HG02973 (cell line): ENCODE measurements at regions not wholly inside any gene's neighbourhood (a gene's known extent, or its start where the extent isn't known, plus 50 kb on each side); places are given as distances from the start of the nearest gene placed in this dataset.
"Not testable (repeated sequence)": the region's sequence is repeated elsewhere in the genome, so short reads cannot be mapped to it uniquely, and the experiment has no call there.

Experiments used
- ATAC-seq: cut with Tn5 transposase; IDR thresholded peaks from one replicate; pipeline ENCODE4 v1.9.1; 2021; ENCODE audit warnings: moderate library complexity; ENCODE audit not compliant: unreplicated experiment

- ATAC-seq = not testable (repeated sequence)
Observed at GRCh38 chr1:120282744-120283464, 106.6 kb upstream of the SEC22B start.

GRCh38 chr1:120278259-120278610, 101.9 kb upstream of the SEC22B start:
- ATAC-seq = not testable (repeated sequence)

- ATAC-seq = not testable (repeated sequence)
Observed at GRCh38 chr1:120277428-120278258, 101.3 kb upstream of the SEC22B start.

DNA sequence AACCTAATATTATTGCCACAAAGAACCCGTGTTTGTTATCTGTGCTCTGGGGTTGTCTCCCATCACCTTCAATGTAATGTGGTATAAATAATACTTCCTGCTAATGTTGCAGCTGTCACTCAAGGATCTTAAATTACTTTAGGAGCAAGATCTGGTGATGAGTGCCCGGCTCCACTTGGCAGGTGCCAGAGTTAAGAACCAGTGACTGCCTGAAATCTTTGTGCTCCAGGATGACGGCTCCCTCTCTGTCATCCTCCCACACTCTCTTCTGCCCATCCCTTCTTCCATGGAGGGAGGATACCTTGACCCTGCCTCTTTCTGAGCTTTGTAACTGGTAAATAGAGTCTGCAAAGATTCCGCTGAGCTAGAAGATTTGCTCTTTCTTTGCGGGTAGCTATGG, 100.4 kb upstream of the SEC22B start:
- ATAC-seq = not testable (repeated sequence)

DNA sequence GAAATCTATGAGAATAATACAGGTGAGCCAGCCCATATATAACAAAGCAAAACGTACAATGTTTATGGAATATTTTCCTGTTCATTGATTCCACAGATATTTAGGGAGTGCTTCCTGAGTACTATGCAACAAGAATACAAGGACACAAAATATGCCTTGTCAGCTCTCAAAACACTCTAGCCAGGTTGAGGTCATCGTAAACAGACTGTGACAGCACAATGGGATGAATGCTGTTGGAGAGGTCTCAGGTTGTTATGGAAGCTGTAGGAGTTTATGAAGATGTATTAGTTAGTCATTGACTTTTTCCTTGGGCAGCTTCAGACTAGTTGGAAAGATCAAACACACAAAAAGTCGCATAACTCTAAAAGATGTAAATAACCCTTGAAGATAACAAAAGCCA, 98.1 kb upstream of the SEC22B start:
- not testable (repeated sequence) for ATAC-seq

DNA sequence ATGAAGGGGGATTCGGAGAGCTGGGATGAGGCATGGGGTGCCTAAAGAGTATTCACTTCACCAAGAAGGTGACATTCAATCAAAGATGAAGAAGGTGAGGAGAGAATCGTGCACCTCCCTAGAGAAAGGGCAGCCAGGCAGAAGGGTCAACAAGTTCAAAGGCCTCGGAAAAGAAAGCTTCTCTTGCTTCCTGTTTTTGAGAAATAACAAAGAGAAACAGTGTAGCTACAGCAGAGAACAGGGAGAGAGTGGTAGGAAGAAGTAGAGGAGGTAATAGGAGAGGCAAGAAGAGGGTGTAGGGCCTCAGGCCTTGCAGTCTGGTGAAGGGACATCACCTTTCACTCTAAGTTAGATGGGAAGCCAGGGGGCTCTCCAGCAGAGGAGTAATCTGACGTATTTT, 97.0 kb upstream of the SEC22B start:
- not testable (repeated sequence) for ATAC-seq

- not testable (repeated sequence) for ATAC-seq
Observed at GRCh38 chr1:120272242-120272641, 95.9 kb upstream of the SEC22B start.

DNA sequence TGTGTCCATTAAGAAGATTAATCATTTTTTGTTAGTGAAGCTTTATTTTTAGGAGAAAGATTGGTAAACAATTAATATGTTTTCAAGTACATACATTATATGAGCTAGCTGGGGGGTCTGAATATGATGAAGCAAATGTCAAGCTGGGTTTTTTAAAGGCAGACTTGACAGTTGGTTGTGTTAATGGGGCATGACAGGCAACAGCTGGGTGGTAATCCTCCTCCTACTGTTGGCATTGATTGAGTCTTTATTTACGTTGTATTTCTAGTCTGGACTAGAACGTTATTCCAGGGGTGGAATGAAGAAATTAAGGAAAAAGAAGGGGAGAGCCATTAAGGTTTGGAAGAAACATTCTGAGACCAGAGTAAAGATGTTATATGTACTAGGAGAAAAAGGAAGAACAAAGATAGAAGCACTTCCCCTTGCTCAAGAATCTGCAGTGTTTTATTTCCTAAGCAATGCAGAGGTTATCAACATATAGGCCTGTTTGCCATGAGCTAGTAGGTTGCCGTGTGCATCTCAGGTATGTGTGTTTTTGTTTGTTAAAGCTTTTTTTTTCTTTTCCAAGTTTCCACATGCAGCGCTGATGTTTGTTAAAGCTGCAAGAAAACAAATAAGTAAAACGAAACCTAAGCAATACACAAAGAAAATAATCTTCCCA, 95.4 kb upstream of the SEC22B start:
- not testable (repeated sequence) for ATAC-seq

- not testable (repeated sequence) for ATAC-seq
Observed at GRCh38 chr1:120267894-120268551, 91.7 kb upstream of the SEC22B start.

- ATAC-seq = not testable (repeated sequence)
Observed at GRCh38 chr1:120264564-120264963, 88.2 kb upstream of the SEC22B start.

DNA sequence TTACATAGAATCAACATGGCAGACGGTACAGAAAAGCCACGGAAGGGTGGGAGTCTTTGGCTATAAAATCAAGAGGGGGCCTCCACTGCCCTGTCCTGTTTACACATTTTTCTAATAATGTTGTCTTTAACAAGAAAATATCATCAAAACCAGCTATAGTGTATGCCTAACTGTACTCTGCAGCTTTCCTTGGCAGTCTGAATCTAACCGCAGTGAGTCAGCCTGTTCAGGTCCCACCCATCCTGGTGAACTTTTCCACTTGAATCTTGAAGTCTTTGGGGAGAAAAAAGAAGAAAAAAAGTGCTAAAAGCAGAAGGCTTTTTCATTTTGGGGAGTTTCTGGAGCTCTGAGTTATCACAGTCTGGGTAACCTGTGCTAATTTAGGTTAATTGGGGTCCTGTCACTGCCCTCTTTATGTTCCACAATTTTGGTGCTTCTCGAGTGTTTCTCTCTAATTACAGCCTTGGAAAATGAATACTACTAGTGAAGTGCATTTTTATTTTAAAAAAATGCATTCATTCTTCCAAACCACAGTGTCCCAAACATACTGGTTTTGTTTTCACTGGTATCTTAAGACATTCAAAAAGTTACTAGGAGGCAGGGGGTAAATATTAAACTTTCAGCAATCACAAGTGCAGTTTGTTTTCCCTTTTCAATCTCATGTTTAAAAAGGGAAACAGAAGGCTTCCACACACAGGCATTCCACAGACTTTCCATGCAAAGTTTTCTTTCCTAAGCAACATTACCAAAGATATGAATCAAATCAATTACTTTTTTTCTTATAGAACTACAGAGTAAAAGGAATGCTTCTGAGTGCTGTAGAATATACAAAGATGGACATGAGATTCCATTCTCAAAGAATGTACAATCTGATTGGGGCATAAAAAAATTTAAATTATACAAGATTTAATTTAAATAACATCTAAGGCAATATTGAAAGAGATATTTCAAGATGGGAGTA, 86.8 kb upstream of the SEC22B start:
- ATAC-seq = not testable (repeated sequence)

DNA sequence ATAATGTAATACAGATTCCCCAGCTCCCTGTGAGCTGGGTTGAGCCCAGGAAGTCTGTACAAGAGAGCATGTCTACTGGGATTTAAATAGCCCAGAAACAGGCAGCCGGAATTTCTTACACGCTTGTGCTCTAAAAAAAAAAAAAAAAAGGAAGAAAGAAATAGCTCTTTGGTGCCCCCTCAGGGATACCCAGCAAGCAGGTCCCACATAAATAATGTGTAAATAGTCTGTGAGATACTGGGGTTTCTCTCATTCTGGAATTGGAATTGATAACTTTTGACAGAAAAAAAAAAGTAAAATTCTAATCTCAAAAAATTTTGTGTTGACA, 81.4 kb upstream of the SEC22B start:
- not testable (repeated sequence) for ATAC-seq

- not testable (repeated sequence) for ATAC-seq
Observed at GRCh38 chr1:120257064-120257777, 80.9 kb upstream of the SEC22B start.

GRCh38 chr1:120250756-120251155, 74.4 kb upstream of the SEC22B start:
- ATAC-seq = not testable (repeated sequence)

GRCh38 chr1:120248726-120249427, 72.6 kb upstream of the SEC22B start:
- ATAC-seq = not testable (repeated sequence)

GRCh38 chr1:120248203-120248602, 71.9 kb upstream of the SEC22B start:
- not testable (repeated sequence) for ATAC-seq

GRCh38 chr1:120243867-120244266, 67.5 kb upstream of the SEC22B start:
- not testable (repeated sequence) for ATAC-seq

DNA sequence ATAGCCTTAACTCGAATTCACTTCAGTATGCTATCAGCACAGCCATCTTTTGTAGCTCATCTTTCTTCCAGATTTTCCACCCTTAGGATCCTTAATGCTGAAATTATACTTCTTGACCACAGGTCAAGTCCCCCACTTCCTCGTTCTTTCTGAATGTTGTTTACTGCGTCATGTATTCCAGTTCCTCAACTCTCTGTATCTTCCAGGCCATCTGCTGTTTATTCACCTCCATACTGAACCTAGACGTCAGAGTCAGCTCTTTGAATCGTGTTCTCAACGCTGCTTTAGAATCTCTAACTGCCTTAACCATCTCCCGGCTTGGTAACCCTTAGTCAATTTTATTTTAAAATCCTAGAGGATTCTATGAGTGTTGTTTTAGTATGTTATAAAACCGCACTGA, 66.3 kb upstream of the SEC22B start:
- ATAC-seq = not testable (repeated sequence)

DNA sequence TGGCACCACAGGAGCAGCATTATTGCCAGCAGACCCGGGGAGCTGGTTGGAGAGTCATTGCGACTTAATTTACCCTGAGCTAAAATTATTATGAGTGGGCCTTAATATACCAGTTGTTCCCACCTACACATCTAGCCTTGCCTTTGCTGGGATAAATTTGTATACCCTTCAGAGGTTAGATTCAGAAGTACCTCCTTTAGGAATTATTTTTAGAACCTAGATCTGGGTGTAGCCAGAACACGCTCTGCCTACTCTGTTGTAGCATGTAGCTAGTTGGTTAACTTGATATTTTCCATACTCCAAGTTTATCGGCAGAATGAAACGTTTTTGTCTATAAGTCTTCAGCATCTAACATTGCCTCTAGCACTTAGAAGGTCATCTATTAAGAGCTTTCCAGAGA, 65.5 kb upstream of the SEC22B start:
- ATAC-seq = not testable (repeated sequence)
